ENCODE measurements at regions not wholly inside any gene's neighbourhood (a gene's known extent, or its start where the extent isn't known, plus 50 kb on each side); places are given as distances from the start of the nearest gene placed in this dataset.
"Not testable (repeated sequence)": the region's sequence is repeated elsewhere in the genome, so short reads cannot be mapped to it uniquely, and the experiment has no call there.

DNA sequence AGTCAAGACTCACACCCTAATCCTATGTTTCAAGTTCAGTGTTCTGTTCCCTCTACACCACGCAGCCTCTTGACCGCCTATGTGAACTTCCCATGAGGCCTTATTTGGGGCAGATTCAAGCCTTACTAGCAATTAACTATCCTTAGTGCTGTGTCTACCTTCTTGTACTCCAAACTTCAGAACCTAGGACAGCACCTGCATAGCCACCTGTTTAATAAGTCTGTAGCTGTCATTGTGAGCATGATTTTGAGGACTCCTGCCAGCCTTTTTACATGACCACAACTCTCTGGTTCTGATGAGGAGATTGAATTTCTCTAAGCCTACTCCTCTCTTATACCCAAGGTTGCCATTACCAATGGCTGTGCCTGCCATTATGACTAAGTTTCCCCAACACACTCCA lies 50.8 kb upstream of the PCSK1 start:
- no peak for DNase-seq

DNA sequence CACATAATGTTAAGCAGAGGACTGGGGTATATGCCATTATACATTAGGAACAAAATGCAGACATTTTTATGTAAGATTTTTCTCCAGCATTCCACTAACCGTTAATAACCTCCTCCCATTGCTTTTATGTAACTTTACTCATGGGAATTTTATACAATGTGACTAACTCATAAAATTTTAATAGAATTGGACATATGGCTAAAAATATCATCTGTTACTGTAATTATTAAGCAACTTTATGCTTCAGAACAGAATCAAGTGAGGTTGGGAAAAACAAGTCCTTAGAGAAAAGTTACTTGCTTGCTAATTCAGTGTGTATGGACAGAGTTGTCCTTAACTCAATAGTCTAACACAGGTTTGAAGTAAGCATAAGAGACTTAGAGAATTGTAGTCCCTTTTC lies 54.8 kb upstream of the PCSK1 start:
- DNase-seq: no peak

DNA sequence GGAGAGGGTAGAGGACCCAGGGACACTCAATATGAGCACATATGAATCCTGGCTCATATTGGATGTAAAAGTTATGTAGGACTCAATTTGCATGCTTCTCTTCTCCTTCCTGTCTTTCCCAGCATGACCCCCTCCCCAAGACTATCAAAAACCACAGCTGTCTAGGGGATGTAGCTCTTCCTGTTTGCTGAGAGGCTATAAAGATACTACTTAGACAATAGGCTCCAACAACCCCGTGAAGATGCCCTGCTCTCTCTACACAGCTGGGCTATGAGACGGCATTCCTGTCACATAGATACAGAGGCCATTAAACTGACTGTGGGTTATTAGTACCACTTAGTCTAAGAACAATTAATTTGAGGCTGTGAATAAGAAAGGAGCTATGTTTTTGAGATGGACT lies 56.5 kb upstream of the PCSK1 start:
- DNase-seq: no peak

DNA sequence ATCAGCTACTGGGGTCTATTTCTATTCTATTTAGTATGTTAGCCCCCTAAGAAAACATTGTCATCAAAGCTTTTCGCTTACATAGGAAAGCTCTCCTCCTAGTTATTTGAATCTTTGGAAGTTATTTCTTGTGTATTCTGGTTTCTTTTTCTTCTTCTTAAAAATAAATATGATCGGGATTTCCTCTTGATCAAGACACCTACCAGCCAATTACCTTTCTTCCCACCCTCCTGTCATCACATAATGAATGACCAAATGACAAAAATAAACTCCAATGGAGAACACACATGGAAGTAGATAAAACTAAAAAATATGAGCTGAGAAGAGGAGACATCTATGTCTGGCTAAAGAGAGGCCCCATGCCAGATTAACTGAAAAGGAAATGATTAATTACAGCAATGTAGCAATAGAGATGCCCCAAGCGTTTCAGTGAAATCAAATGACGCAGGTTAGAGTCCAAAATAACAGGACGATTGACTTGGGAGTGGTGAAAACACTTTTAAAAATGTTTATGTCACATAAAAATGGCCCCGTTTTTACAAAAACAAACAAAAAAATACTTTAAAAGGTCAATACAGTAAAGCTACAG lies 59.5 kb upstream of the PCSK1 start:
- no peak for DNase-seq

DNA sequence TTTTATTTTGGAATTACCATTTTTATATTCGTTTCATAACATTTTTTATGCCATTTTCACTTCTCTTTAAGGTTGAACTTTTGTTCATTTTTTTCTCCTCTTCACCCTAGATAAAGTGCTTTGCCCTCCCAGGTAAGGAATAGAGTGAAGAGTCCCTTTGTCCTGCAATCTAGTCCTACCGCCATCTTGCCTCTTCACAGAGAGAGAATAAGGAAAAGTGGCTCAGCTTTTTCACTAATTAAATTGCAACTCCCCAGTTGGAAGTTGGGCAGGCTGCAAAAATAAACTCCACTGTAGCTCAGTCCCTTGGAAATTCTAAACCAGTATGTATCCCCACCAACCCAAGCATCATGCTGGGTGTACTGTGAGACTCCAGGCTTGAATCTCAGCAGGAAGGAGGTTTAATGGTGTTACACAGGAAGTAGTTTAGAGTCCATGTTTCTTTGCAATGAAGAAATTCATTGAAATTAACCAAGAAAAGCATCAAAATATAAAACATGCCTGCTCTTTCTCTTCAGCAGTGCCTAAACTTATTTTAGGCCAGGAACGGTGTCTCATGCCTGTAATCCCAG lies 60.3 kb upstream of the PCSK1 start:
- no peak for DNase-seq

DNA sequence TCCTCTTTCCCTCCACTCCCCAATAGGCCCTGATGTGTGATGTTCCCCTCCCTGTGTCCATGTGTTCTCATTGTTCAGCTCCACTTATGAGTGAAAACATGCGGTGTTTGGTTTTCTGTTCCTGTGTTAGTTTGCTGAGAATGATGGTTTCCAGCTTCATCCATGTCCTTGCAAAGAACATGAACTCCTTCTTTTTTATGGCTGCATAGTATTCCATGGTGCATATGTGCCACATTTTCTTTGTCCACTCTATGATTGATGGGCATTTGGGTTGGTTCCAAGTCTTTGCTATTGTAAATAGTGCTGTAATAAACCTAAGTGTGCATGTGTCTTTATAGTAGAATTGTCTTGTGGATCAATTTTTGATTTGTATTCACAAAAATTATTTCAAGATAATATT lies 62.4 kb upstream of the PCSK1 start:
- DNase-seq: not testable (repeated sequence)

DNA sequence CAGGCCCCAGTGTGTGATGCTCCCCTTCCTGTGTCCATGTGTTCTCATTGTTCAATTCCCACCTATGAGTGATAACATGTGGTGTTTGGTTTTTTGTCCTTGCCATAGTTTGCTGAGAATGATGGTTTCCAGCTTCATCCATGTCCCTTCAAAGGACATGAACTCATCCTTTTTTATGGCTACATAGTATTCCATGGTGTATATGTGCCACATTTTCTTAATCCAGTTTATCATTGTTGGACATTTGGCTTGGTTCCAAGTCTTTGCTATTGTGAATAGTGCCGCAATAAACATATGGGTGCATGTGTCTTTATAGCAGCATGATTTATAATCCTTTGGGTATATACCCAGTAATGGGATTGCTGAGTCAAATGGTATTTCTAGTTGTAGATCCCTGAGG lies 64.0 kb upstream of the PCSK1 start:
- DNase-seq: not testable (repeated sequence)

DNA sequence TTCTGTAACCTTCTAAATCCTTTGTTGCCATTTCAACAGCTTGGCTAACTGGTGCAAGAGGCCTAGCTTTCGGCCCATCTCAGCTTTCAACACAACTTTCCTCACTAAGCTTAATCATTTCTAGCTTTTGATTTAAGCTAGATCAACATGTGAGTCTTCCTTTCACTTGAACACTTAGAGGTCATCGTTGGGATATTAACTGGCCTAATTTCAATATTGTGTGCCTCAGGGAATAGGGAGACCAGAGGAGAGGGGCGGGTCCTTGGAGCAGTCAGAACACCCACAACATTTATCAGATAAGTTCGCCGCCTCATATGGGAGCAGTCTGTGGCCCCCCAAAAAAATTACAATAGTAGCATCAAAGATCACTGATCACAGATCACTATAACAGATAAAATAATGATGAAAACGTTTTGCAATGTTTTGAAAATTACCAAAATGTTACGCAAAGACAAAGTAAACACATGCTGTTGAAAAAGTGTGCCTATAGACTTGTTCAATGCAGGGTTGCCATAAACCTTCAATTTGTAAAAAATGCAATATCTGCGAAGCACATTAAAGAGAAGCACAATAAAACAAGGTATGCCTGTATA lies 66.8 kb upstream of the PCSK1 start:
- no peak for DNase-seq

DNA sequence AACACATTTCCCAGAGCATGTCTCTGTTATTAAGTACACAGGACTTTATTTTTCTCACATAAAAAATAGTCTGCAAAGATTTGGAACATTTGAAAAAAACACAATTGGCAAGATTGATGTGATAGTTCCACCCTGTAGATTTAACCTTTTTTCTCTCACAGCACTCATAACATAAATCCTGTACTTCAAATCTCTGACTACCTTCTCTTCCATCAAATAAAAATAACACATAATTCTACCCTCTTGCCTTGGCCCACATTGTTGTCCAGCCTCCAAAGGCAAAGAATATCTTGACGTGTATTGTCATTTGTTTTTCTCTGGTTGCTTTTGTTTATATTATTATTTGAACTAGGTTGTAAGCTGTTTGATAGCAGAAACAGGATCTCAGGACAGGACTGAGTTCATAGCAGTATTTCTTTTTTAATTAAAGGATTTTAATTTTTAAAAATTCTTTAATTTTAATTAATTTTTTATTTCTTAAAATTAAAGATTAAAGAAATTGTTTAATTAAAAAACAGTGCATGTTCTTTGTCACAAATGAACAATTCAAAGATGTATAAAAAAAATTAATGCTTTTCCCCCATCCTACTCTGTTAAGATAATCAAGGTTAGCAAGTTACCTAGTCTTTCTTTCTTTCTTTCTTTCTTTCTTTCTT lies 69.1 kb upstream of the PCSK1 start:
- DNase-seq: no peak

DNA sequence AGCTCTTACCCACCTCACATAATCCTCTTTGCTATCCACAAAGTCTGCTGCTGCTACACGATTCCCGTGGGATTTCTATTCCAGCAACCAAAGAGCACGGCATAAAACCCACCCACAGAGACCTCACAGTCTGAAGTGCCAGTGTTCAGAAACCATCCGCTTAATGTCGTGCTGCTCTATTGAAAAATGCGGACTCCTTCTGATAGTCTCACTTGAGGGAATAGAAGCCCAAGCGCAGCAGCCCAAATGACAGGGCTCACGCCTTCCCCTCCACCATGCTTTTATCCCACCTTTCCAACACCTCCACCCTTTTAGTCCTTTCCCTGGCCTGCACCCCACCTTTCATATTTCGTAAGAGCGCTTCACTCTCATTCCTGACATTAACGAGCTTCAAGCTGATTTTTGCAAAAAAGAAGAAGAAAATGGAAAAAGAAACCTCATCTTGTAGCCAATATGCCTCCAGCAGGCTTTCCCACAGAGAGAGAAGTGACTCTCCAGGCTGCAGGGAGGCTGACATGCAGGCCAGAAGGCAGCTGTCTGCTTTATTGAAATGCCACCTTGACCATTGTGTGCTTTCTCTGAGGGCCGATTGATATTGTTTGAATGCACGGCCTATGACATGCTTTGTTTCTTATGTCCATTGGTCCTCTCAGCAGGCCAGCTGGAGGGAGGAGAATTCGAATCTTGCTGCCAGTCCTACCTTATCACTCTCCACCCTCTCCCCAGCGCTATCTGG lies 70.6 kb upstream of the PCSK1 start:
- no peak for DNase-seq

DNA sequence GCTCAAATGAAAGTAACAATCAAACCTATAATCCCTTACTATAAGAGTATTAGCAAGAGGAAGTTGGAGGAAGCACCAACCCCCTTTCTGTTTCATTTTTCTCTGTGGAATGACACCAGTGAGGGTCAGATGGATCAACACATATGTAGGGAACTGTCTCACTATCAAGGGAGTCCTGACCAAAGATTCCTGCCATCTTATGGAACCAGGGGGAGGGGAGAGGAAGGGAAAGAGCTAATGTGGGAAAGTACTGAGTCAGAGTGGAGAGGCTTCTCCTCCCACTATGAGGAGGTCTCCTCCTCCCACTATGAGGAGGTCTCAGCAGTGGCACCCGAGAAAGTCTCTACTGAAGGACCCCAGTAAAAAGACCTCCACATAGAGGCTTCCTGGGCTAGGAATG lies 73.3 kb upstream of the PCSK1 start:
- DNase-seq: no peak

DNA sequence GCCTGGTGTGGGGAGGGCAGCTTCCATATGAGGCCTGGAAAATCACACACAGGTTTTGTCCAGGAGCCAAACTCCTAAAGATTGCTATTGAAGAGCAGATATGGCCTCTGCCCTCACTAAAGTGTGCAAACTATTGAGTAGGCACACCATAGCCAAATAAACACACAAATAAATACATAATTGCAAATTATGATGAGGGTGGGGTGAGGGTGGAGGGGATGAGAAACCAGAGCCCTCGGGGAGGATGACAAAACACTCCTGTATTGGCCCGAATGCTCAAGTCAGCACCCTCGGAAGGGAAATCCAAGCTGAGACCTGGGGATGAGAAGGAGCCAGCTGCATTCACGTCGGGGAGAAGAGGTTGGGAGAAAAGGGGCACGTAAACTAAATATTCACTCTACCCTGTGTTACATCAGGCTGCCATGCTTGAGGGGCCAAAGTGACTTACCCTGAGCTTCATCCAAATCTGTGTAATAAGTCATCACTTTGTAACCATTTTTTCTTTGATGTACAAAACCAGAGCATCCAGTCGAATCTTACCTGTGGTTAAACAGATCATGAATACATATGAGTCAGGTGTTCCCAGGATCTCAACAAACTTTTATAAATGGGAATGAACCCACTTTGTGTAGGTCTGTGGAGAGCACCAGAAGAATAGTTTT lies 73.9 kb upstream of the PCSK1 start:
- DNase-seq: no peak

DNA sequence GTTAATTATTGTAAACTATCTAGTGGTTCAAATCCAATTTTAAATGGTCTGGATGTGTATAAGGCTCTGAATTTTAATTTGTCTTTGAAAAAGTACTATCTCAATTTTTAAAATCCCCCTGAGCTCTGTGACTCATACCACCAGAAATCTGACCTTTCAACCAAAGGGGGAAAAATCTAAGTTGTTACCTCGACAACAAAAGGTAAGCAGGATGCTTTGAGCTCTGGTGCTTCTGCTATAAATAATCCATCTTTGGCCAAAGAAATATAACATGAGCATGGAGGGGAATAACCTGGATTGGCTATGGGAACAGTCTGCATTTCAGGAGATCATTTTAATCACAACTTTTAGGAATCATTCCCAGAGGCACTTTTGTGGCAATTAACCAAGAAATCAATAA lies 76.3 kb upstream of the PCSK1 start:
- no peak for DNase-seq

DNA sequence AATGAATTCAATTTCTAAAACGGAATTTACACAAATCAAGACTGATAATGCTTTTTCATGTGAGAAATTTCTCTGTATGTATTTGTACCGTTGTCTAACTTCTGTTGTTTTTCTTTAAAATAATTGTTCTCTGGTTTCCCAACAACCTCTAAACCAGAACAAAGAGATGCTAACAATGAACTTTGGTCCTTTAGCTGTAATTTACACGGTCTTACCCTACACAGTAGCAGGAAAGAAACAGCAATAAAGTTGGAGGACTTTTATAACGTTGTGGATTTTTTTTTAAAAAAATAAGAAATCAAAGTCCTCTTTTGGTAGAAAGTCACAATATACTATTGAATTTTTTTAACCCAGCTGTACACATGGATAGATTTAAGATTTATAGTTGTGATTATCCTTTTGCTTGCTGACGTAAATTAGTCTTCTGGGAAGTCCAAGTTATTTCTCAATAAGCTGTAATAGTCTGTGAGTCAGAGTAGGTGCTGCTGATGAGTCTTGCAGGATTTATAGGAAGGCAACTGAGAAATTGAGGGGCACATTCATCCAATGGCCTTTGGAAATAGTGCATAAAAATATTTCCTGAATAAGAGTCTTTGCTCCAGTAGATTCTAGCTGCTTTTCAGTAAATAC lies 76.8 kb upstream of the PCSK1 start:
- no peak for DNase-seq

DNA sequence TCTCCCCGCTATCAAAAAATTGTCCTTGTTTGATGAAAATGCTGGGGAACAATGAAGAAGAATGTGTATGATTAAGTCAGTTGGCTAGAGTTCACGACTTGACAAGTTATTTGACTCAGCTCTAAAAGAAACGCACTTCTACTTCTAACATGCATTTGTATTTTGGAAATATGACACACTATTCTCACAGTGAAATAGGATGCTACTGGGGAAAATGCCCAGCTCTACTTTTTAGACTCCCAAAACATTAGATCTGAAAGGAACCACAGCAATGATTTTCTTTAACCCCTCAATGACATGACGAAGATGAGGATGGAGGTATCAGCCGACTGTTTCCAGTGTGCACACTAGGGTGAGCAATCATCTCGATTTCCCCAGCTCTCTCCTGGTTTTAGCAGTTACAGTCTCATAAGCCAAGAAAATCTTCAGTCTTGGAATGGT lies 83.6 kb upstream of the PCSK1 start:
- DNase-seq: no peak

DNA sequence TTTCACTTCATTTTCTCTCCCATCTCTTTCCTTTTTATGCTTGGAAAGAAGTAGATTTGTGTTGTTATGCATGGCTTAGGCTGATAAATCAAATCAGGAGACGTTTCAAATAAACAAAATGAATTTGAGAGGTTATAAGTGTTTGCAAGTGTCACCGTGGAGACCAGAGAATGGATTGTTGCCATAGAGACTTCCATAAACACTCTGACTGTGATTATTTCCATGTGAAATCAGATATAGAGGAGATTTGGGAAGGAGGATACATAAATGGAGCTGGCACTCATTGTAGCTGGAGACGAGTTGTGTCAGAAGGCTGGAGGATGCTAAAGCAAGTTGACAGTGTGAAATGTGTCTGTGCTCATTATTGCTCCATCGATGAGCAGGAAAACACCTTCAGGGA lies 84.2 kb upstream of the PCSK1 start:
- no peak for DNase-seq

DNA sequence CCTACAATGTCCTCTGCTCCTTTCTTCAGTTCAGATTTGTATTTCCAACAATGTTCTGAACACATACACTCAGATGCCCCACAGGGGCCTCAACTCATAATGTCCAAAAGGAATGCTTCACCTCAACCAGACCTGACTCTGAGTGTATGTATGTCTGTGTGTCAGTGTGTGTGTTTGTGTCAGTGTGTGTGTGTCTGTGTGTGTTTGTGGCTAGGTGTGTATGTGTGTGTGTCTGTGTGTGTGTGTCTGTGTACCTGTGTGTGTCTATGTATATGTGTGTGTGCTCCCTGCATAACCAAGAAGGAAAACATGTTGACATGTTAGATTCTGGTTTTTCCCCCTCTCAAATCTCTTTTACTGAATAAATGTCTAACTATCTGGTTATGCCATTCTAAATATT lies 87.3 kb upstream of the PCSK1 start:
- no peak for DNase-seq

DNA sequence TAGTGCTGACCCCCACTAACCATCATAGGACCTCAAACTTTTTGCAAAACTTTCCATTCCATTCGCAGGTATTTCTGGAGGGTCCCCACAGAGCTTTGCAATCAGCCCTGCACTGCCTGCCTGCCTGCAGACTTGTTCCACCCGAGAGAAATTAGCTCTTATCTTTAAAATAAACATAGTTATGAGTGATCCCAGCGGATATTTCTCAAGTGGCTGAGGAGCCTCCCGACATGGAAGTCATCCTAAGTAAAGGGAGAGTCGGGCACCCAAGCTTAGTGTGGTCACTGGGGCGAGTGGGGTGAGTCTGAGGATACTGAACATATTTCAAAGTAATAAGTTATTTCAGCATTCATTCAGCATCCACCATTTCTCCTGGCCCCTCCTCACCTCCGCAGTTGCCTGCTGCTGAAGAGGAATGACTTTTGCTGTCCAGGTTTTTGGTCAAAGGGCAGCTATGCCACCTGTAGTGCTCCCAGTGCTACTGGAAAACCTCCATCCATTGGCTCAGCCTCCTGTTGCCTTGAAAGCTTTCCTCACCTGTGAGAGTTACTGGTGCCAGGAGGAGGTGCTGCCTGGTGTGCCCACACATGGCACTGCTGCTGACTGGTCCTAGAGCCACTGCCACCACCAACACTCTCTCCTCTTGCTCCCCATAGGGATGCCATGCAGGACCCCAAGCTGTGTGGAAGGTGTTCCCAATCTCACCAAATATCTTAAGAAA lies 89.7 kb upstream of the PCSK1 start:
- DNase-seq: no peak

DNA sequence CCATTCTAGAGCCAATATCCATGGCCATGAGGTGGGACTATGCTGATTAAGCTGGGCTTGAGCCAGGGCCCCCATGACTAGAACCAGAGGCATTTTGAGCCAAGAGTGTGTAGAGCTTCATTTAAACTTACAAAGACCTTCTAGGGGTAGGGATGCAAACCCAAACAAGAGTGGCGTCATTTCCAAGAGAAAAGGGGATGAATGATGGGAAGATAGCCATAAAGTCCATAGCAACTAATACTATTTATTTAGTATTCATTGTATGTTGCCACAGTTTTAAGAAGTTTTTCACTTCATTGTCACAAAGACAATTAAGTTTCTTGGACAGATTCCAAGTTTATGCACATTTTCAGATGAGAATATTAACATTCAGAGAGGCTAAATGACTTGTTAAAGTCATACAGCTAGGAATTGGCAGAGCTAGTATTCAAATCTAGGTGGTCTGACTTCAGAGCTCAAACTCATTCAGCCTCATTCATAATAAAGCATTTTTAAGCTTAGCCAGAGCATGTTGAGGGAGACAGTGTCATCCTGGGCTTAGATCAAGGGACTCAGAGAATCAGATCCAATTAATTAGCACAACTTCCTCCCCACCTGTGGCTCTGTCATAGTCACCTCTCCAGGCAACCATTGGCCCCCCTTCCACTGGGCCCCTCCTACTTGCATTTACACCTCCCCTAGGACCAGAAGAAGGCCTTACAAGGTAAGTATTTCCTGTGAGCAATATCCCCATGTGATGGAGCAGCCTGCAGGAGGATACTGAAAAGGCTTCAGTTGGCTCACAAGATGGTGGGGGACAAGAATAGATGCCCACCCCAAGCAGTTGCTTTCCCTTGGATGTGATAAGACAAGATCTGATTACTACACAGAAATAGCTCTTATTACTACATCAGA lies 95.0 kb upstream of the PCSK1 start:
- no peak for DNase-seq

DNA sequence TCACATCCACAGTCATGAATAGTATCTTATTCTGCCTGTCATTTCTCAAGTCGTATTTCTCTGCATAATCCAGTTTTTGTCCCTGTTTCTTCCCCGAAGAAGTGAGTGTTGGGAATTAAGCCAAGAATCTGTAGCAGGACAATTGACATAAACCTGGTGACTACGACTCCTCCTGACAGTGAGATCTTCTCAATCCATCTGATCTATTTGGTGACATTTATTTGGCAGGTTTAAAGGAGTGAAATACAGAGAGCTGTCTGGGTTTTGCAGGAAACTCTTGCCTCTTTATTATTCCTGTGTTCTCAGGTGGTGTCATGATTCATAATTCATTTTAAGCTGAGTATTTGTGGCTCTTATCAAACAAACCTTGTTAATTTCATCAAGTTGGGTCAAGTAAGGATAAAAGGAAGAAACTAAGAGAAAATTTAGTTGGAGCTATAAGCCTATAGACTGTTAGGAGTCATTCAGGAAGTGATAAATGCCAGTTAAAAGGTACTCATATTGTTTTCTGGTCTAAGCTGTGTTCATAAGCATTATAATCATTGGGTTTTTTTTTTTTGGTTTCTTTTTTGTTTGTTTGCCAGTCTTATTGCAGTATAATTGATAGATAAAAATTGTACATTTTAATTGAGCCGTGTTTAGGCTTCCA lies 95.9 kb upstream of the PCSK1 start:
- DNase-seq: no peak
